ENCODE measurements at regions not wholly inside any gene's neighbourhood (a gene's known extent, or its start where the extent isn't known, plus 50 kb on each side); places are given as distances from the start of the nearest gene placed in this dataset.
A peak's percentile ranks its signal among the peaks of the same experiment; 100 is the strongest.

DNA sequence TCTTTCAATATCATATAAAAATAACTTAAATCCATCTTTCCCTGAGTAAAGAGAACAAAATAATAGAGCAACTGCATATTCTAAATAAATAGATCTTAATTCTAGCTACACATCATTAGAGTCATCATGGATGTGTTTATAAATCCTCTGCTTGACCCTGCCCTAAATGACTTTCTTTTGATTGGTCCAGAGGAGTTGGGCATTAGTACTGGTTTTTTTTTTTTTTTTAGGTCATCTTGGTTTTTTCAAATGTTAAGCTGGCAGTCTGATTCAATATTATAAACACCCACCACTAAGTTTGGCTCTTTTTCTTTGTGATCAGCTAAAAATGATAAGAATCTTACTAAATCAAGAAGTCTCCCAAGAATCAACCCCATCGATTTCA is 504.0 kb upstream of the CBLB start:
- Histone ChIP-seq H3K4me3 (ENCODE audit: low read length) (no peak overlapping the region), H3K27ac (ENCODE audit: low read length) (no peak overlapping the region), H3K9me2 (replicated peaks; ENCODE audit: insufficient read depth, low read length) (no peaks in the 10 kb centered on the region), H4K20me1 (ENCODE audit: insufficient read depth, low read depth, low read length) (no peaks in the 10 kb centered on the region), H2AFZ (ENCODE audit: low read length) (no peak overlapping the region), H3K9me3 (ENCODE audit: low read length) (no peaks in the 10 kb centered on the region), H3K27me3 (ENCODE audit: low read length) (no peaks in the 10 kb centered on the region), H3K9ac (ENCODE audit: low read length) (no peak overlapping the region), H3K36me3 (ENCODE audit: insufficient read depth, low read length) (no peaks in the 10 kb centered on the region), H3K4me2 (ENCODE audit: low read depth, low read length, poor library complexity, severe bottlenecking) (no peak overlapping the region), H3K4me1 (ENCODE audit: low read length) (no peaks in the 10 kb centered on the region), H3K79me2 (ENCODE audit: low read length) (no peaks in the 10 kb centered on the region)
- DNase-seq: no peak

DNA sequence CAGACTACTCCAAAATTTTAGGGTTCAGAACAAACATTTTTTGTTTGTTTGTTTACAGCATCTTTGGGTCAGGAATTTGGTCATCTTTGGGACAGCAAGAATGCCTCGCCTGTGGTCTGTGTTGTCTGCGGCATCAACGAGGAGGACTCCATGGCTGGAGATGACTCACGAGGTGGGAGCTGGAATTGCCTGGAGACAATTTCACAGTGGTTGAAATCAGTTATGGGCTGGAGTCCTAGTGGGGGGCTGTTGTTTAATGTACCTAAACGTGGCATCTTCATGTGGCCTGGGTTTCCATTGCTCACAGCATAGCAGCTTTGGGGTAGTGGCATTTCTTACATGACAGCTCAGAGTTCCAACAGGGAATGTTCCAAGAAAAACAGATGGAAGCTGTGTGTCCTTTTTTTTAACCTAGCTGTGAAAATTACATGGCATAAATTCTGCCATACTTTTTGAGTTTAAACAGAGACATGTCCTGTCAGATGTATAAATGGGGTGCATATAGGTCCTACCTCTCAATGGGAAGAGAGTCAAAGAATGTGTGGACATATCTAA is 507.3 kb upstream of the CBLB start:
- no peaks in the 10 kb centered on the region for H3K4me1 ChIP-seq (ENCODE audit: low read length)
- no peaks in the 10 kb centered on the region for H4K20me1 ChIP-seq (ENCODE audit: insufficient read depth, low read depth, low read length)
- H3K9me2 ChIP-seq (replicated peaks; ENCODE audit: insufficient read depth, low read length): no peaks in the 10 kb centered on the region
- no peaks in the 10 kb centered on the region for H3K9me3 ChIP-seq (ENCODE audit: low read length)
- no peak overlapping the region for H3K9ac ChIP-seq (ENCODE audit: low read length)
- no peaks in the 10 kb centered on the region for H3K79me2 ChIP-seq (ENCODE audit: low read length)
- H3K36me3 ChIP-seq (ENCODE audit: insufficient read depth, low read length): no peaks in the 10 kb centered on the region
- H3K4me2 ChIP-seq (ENCODE audit: low read depth, low read length, poor library complexity, severe bottlenecking): no peak overlapping the region
- H3K4me3 ChIP-seq (ENCODE audit: low read length): no peak overlapping the region
- H3K27me3 ChIP-seq (ENCODE audit: low read length): no peaks in the 10 kb centered on the region
- H2AFZ ChIP-seq (ENCODE audit: low read length): no peak overlapping the region
- DNase-seq: no peak
- no peak overlapping the region for H3K27ac ChIP-seq (ENCODE audit: low read length)

DNA sequence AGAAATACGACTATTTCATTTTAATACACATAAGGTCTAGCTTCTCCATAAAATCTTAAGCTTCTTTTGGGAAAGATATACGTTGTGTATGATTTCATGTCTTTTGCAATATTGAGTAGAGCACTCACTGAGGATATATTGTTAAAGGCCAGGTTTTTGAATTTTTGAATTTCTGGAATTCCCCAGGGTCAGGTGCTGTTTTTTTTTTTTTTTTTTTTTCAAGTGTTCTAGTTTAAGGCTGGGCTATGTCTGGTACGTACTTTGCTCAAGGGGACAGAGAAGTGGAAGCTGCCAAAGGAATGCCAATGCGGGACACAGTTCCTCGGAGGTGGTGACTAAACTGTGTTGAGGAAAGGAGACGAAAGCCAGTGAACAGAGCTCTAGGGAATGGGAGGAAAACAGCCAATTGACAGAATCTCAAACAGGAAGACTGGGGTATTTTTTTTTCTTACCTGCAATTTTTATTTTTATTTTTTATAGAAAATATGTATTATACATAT is 510.5 kb upstream of the CBLB start:
- peaks cover 5% of the 10 kb centered on the region for H3K4me1 ChIP-seq (ENCODE audit: low read length)
- no peaks in the 10 kb centered on the region for H3K9me3 ChIP-seq (ENCODE audit: low read length)
- H2AFZ ChIP-seq (ENCODE audit: low read length): no peak overlapping the region
- H3K9me2 ChIP-seq (replicated peaks; ENCODE audit: insufficient read depth, low read length): no peaks in the 10 kb centered on the region
- H3K4me3 ChIP-seq (ENCODE audit: low read length): no peak overlapping the region
- H4K20me1 ChIP-seq (ENCODE audit: insufficient read depth, low read depth, low read length): no peaks in the 10 kb centered on the region
- no peak overlapping the region for H3K27ac ChIP-seq (ENCODE audit: low read length)
- no peaks in the 10 kb centered on the region for H3K27me3 ChIP-seq (ENCODE audit: low read length)
- H3K36me3 ChIP-seq (ENCODE audit: insufficient read depth, low read length): no peaks in the 10 kb centered on the region
- no peak overlapping the region for H3K4me2 ChIP-seq (ENCODE audit: low read depth, low read length, poor library complexity, severe bottlenecking)
- H3K79me2 ChIP-seq (ENCODE audit: low read length): no peaks in the 10 kb centered on the region
- no peak overlapping the region for H3K9ac ChIP-seq (ENCODE audit: low read length)
- no peak for DNase-seq

DNA sequence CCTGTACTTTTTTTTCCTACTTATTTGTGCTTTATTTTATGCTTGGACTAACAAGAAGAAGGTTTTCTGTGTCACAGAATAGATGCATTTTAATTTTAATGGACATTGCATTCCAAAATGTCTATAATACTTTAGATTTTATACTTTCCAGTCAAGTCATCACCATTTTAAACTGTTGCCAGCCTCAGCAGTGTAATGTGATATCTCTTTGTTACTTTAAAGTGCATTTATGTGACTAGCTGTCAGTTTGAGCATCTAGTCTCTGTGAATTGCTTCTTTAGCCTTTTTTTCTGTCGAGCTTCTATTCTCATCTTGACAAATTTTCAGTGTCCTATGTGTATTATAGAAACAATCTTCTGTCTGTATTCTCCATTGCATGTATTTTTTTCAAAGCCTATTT is 511.4 kb upstream of the CBLB start:
- Histone ChIP-seq H2AFZ (ENCODE audit: low read length) (no peak overlapping the region), H3K4me2 (ENCODE audit: low read depth, low read length, poor library complexity, severe bottlenecking) (no peak overlapping the region), H3K9me3 (ENCODE audit: low read length) (no peaks in the 10 kb centered on the region), H4K20me1 (ENCODE audit: insufficient read depth, low read depth, low read length) (no peaks in the 10 kb centered on the region), H3K79me2 (ENCODE audit: low read length) (no peaks in the 10 kb centered on the region), H3K27me3 (ENCODE audit: low read length) (no peaks in the 10 kb centered on the region), H3K4me1 (ENCODE audit: low read length) (peaks cover 11% of the 10 kb centered on the region), H3K9me2 (replicated peaks; ENCODE audit: insufficient read depth, low read length) (no peaks in the 10 kb centered on the region), H3K27ac (ENCODE audit: low read length) (no peak overlapping the region), H3K36me3 (ENCODE audit: insufficient read depth, low read length) (no peaks in the 10 kb centered on the region), H3K9ac (ENCODE audit: low read length) (no peak overlapping the region), H3K4me3 (ENCODE audit: low read length) (no peak overlapping the region)
- no peak for DNase-seq

DNA sequence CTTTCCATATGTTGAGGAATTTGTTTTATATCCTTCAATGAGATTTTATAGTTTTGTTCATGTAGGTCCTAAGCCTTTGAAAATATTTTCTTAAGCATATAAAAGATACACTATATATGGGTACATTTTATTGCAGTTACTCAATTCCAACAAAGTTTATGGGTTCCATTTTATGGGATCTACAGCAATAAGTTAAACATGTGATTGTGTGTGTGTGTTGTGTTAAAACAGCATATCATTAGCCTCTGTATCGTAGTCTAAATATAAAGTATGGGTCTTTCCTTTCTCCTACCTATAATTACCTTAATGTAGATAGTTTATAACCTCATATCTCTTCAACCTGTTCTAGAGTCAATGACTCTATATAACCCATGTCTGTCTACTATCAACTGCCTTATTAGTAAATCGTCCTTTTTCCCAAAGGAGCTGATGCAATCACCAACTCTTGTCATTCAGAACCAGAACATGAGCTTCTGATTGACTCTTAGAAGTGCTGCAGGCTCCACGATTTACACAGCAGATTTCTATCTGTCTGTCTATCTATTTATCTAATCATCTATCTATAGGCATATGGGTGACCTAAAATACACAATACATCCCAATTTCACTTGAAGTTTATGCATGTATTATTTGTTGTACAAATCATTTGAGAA is 512.6 kb upstream of the CBLB start:
- H3K4me1 ChIP-seq (ENCODE audit: low read length): peaks cover 23% of the 10 kb centered on the region
- no peaks in the 10 kb centered on the region for H3K36me3 ChIP-seq (ENCODE audit: insufficient read depth, low read length)
- no peaks in the 10 kb centered on the region for H4K20me1 ChIP-seq (ENCODE audit: insufficient read depth, low read depth, low read length)
- no peaks in the 10 kb centered on the region for H3K9me2 ChIP-seq (replicated peaks; ENCODE audit: insufficient read depth, low read length)
- H3K79me2 ChIP-seq (ENCODE audit: low read length): no peaks in the 10 kb centered on the region
- no peak for DNase-seq
- H3K27ac ChIP-seq (ENCODE audit: low read length): no peak overlapping the region
- no peak overlapping the region for H2AFZ ChIP-seq (ENCODE audit: low read length)
- no peaks in the 10 kb centered on the region for H3K9me3 ChIP-seq (ENCODE audit: low read length)
- no peaks in the 10 kb centered on the region for H3K27me3 ChIP-seq (ENCODE audit: low read length)
- H3K4me3 ChIP-seq (ENCODE audit: low read length): no peak overlapping the region
- no peak overlapping the region for H3K4me2 ChIP-seq (ENCODE audit: low read depth, low read length, poor library complexity, severe bottlenecking)
- no peak overlapping the region for H3K9ac ChIP-seq (ENCODE audit: low read length)

DNA sequence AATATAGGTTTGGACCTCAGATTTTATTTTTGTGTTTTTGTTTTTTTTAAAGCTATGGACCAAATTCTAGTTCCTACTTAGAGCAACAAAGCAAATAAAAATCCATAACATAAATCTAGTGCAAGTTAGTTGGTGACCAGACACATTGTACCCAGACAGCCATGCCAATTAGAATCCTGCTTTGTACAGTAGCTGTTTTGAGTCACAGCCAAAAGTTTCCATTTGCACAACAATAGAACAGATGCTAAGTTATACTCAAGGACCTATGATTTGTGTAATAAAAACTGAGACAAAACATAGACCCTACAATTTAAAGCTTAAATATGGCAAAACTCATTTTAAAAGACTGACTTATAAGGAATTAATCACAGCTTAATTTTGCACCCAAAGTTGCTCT is 513.1 kb upstream of the CBLB start:
- Histone ChIP-seq H3K79me2 (ENCODE audit: low read length) (no peaks in the 10 kb centered on the region), H3K9me3 (ENCODE audit: low read length) (no peaks in the 10 kb centered on the region), H3K9me2 (replicated peaks; ENCODE audit: insufficient read depth, low read length) (no peaks in the 10 kb centered on the region), H4K20me1 (ENCODE audit: insufficient read depth, low read depth, low read length) (no peaks in the 10 kb centered on the region), H3K4me2 (ENCODE audit: low read depth, low read length, poor library complexity, severe bottlenecking) (no peak overlapping the region), H3K36me3 (ENCODE audit: insufficient read depth, low read length) (no peaks in the 10 kb centered on the region), H2AFZ (ENCODE audit: low read length) (no peak overlapping the region), H3K27me3 (ENCODE audit: low read length) (no peaks in the 10 kb centered on the region), H3K4me3 (ENCODE audit: low read length) (no peak overlapping the region), H3K4me1 (ENCODE audit: low read length) (peaks cover 26% of the 10 kb centered on the region), H3K9ac (ENCODE audit: low read length) (no peak overlapping the region), H3K27ac (ENCODE audit: low read length) (no peak overlapping the region)
- DNase-seq: no peak

DNA sequence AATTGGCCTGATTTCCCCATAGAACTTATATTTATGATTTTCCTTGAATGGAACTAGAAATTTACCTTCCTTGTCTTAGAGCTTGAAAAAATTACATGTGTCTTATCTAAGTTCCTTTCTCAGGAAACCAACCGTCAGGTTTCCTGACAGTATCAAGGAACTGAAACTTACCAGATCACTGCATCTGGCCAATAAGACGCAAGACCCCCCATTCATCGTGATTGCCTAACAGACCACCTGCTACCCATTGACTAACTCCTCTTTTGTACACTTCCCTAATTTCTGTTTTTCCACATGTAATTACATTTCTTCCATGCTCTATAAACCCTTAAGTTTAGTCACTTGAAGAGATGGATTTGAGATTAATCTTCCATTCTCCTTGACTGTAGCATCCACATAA is 517.2 kb upstream of the CBLB start:
- H3K36me3 ChIP-seq (ENCODE audit: insufficient read depth, low read length): no peaks in the 10 kb centered on the region
- H3K9ac ChIP-seq (ENCODE audit: low read length): no peak overlapping the region
- H3K4me1 ChIP-seq (ENCODE audit: low read length): peaks cover 29% of the 10 kb centered on the region
- H3K4me3 ChIP-seq (ENCODE audit: low read length): no peak overlapping the region; the same call in 1 of the 2 replicates
- H3K27ac ChIP-seq (ENCODE audit: low read length): no peak overlapping the region
- H2AFZ ChIP-seq (ENCODE audit: low read length): no peak overlapping the region
- peak overlapping the region; percentile 36 for H3K4me2 ChIP-seq (ENCODE audit: low read depth, low read length, poor library complexity, severe bottlenecking)
- H3K79me2 ChIP-seq (ENCODE audit: low read length): no peaks in the 10 kb centered on the region
- H3K27me3 ChIP-seq (ENCODE audit: low read length): no peaks in the 10 kb centered on the region
- H4K20me1 ChIP-seq (ENCODE audit: insufficient read depth, low read depth, low read length): no peaks in the 10 kb centered on the region
- no peaks in the 10 kb centered on the region for H3K9me2 ChIP-seq (replicated peaks; ENCODE audit: insufficient read depth, low read length)
- no peaks in the 10 kb centered on the region for H3K9me3 ChIP-seq (ENCODE audit: low read length)
- peak; percentile 72 for DNase-seq

DNA sequence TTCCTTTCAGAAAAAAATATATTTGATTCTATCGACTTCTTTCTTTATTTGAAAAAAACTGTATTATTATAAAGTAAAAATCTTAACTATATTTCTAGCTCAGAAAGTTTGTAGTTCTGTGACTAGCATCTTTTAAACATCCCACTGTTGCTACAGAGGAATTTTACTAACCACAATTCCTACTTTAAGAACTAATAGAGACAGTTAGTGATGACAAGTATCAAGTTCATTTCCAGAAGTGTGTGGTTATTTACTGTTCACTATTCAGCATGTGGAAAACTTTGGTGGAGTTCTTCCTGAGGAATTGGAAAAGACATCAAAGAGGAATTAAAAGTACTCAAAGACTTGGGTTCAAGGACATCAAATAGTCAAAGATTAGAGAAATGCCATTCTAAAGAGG is 524.1 kb upstream of the CBLB start:
- H3K36me3 ChIP-seq (ENCODE audit: insufficient read depth, low read length): no peaks in the 10 kb centered on the region
- no peak overlapping the region for H3K27ac ChIP-seq (ENCODE audit: low read length)
- no peak overlapping the region for H3K4me3 ChIP-seq (ENCODE audit: low read length)
- no peak for DNase-seq
- no peaks in the 10 kb centered on the region for H3K79me2 ChIP-seq (ENCODE audit: low read length)
- no peaks in the 10 kb centered on the region for H3K9me2 ChIP-seq (replicated peaks; ENCODE audit: insufficient read depth, low read length)
- no peaks in the 10 kb centered on the region for H3K9me3 ChIP-seq (ENCODE audit: low read length)
- no peak overlapping the region for H3K4me2 ChIP-seq (ENCODE audit: low read depth, low read length, poor library complexity, severe bottlenecking)
- H4K20me1 ChIP-seq (ENCODE audit: insufficient read depth, low read depth, low read length): no peaks in the 10 kb centered on the region
- no peaks in the 10 kb centered on the region for H3K27me3 ChIP-seq (ENCODE audit: low read length)
- H2AFZ ChIP-seq (ENCODE audit: low read length): no peak overlapping the region
- 0 out of 2 replicates have a peak, but pooled peaks cover 7% of the 10 kb centered on the region for H3K4me1 ChIP-seq (ENCODE audit: low read length)
- H3K9ac ChIP-seq (ENCODE audit: low read length): no peak overlapping the region

Measured in Karpas-422 (cell line).